GM19035 (cell line): ENCODE measurements at regions not wholly inside any gene's neighbourhood (a gene's known extent, or its start where the extent isn't known, plus 50 kb on each side); places are given as distances from the start of the nearest gene placed in this dataset.

ENCODE experiments used
- ATAC-seq: cut with Tn5 transposase; IDR thresholded peaks from one replicate; pipeline ENCODE4 v1.9.1; 2021; ENCODE audit not compliant: unreplicated experiment

- no peak for ATAC-seq
Measured at GRCh38 chr10:44845361-44846175, 65.6 kb upstream of the TMEM72 start.

DNA sequence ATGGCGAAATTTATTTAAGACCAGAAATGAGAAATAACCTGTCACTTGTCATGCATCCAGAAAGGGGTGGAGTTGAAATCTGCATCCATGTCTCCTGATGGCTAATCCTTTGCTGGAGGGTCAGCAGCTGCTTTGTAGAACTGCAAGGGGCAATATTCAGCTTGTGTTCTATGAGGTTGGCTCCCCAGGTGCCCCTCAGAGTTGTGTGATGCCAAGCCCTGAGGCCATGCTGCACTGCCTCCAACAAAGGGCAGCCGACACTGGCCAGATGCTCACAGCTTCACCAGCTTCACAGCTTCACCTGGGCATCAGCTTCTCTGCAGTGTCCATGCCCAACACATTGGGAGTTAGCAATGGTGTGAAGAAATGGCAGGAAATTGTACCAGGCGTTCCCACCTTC lies 64.0 kb upstream of the TMEM72 start:
- ATAC-seq, result no peak

DNA sequence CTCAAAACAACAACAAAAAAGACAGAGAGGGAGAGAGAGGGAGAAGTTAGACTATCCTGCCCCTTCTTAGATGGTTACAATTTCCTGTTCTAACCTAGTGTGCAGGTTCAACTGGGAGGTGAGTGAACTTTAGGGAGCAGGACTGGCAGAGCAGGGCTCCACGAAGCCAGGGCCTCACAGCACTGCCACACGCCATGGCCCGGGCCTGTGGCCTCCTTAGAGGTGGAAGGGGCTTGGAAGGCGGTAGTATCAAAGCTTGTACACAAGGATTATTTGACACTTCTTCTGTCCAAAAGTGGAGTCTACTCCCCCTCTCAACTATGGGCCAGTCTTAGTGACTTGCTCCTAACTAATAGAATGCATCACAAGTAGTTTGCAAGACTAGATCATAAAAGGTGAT lies 62.9 kb upstream of the TMEM72 start:
- no peak for ATAC-seq

DNA sequence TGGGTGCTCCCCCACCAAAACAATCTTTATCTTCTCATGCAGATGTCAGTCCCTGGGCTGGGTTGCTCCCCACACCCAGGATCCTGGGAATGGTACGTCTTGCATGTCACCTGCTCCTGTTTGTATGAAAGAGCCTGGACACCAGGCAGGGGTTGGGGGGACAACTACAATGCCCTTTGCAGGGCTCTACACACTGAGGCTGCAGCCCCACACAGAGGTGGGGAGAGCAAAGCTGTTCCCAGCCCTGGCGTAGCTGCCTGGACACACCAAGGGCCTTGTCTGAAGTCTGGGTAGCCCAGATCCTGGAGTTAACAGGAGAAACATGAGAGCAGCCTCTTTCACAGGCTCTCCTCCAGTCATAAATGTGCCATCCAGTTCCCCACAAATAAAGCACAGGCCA lies 61.2 kb upstream of the TMEM72 start:
- ATAC-seq, result no peak

GRCh38 chr10:44850356-44850934 lies 60.7 kb upstream of the TMEM72 start:
- ATAC-seq, result no peak

DNA sequence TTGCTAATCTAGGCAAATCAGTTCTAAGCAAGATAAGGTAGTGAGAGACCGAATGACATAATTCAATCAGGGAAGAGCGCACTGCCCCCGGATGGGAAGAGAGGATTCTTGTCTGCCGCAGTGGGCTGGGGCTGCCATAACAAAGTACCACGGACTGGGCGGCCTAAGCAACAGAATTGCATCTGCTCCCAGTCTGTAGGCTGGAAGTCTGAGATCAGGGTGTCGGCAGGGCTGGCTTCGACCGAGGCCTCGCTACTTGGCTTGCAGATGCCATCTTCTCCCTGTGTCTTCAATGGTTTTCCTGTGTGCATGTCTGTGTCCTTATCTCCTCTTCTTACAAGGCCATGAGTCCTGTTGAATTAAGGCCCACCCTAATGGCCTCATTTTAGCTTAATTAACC lies 59.7 kb upstream of the TMEM72 start:
- no peak for ATAC-seq

- no peak for ATAC-seq
Measured at GRCh38 chr10:44851881-44852280, 59.3 kb upstream of the TMEM72 start.

- no peak for ATAC-seq
Measured at GRCh38 chr10:44853148-44853734, 57.9 kb upstream of the TMEM72 start.

DNA sequence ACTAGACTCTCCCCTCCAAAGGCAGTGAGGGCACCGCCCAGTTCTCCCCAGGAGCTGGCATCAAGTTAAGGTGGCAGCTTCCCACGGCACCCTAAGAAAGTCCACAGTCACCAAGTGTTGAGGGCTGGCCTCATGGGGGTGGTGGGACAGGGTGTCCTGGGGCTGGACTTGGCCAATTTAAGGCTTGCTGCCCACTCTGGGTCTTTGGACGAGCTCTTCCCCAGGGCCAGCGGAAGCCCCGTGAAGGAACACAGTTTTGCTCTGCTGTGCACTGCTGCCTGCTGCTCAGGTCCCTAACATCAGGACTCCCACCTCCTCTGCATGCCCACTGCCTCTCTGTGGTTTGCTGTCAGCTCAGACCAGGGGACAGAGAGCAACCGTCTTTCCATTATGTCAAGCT lies 57.3 kb upstream of the TMEM72 start:
- no peak for ATAC-seq

- no peak for ATAC-seq
Measured at GRCh38 chr10:44854693-44855350, 56.3 kb upstream of the TMEM72 start.

- ATAC-seq, result no peak
Measured at GRCh38 chr10:44856696-44857095, 54.4 kb upstream of the TMEM72 start.

GRCh38 chr10:44857363-44858016 lies 53.6 kb upstream of the TMEM72 start:
- ATAC-seq, result no peak

DNA sequence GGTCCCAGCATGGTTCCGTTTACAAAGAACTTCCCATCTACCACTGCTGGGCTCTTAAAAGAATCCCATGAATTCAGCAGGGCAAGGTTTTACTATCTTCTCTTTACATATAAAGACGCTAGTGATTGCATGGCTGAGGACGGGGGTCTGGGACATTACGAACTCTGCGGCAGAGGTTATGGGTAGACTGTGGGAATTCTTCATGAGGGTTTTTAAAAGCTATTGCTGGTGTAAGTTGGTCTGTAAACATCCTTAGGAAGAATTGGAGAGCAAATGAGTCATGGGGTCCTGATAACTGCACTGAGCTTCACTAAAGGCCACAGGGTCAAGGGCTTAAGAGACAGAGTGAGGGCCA lies 53.1 kb upstream of the TMEM72 start:
- ATAC-seq, result no peak

DNA sequence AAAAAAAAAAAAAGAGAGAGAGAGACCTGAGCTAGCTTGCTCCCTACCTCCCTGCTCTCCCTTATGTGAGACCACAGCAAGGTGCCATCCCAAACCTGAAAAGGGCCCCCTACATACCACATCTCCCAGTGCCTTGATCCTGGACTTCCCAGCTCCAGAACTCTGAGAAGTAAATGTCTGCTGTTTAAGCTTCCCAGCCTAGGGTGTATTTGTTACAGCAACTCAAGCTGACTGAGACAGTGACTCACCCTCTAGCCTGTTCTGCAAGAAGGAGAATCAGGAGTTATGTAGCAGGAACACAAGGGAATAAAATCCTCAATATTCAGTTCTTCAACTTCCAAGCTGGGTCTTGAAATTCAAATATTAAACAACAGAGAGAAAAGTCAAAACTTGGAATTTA lies 52.1 kb upstream of the TMEM72 start:
- ATAC-seq, result no peak

GRCh38 chr10:44859546-44860285 lies 51.4 kb upstream of the TMEM72 start:
- no peak for ATAC-seq

GRCh38 chr10:44860811-44861736 lies 50.1 kb upstream of the TMEM72 start:
- no peak for ATAC-seq
